Panc1 (cell line): ENCODE measurements at regions not wholly inside any gene's neighbourhood (a gene's known extent, or its start where the extent isn't known, plus 50 kb on each side); places are given as distances from the start of the nearest gene placed in this dataset.

ENCODE experiments used
- ATAC-seq: fragments of 200-7000 bp; cut with Tn5 transposase; 2 replicates; pipeline ENCODE4 v1.9.1; 2020; ENCODE audit warnings: mild to moderate bottlenecking, moderate library complexity
- BruUV-seq: library from RNA; stranded (reverse); fragments of 400-500 nt; replicated peaks from 2 replicates; lab custom pipeline; 2021; lab: Mats Ljungman, UMichigan
- CTCF ChIA-PET: fragments of 300-600 bp; sonication (Branson Sonifier 250); formaldehyde crosslinking; loops from one replicate; lab custom pipeline; 2022; ENCODE audit warnings: antibody characterized with exemption; lab: Charles Lee
- POLR2A ChIA-PET: fragments of 300-600 bp; sonication (Branson Sonifier 250); formaldehyde crosslinking; loops from one replicate; lab custom pipeline; 2022; ENCODE audit warnings: antibody characterized with exemption; lab: Charles Lee
- DNase-seq: peaks from one replicate; pipeline ENCODE4 v3.0.0-alpha.2; 2010; ENCODE audit warnings: low read depth, low spot score
- H3K27ac ChIP-seq: 2 replicates; pipeline ENCODE4 v1.5.1; 2011; ENCODE audit warnings: mild to moderate bottlenecking, low read length, inconsistent platforms
- H3K27me3 ChIP-seq: fragments of 200-500 bp; sonication (Bioruptor generic); 2 replicates; pipeline ENCODE4 v1.6.0; 2014; ENCODE audit warnings: low read length, inconsistent platforms; ENCODE audit not compliant: control insufficient read depth, insufficient read depth
- H3K36me3 ChIP-seq: fragments of 200-500 bp; sonication (Bioruptor generic); 2 replicates; pipeline ENCODE4 v1.5.1; 2014; ENCODE audit warnings: inconsistent platforms, mild to moderate bottlenecking, low read length, moderate library complexity; ENCODE audit not compliant: control insufficient read depth, insufficient read depth
- H3K4me1 ChIP-seq: 2 replicates; pipeline ENCODE4 v1.5.1; 2011; ENCODE audit warnings: inconsistent platforms, mild to moderate bottlenecking, low read length, moderate library complexity; ENCODE audit not compliant: control insufficient read depth, insufficient read depth
- H3K4me3 ChIP-seq, 2 experiments: 2 replicates each; pipeline ENCODE4 v1.5.1; 2011 to 2012; ENCODE audit warnings: low read depth in 2 of 2, low read length in 2 of 2, mild to moderate bottlenecking in 2 of 2, inconsistent platforms in 1 of 2, moderate library complexity in 1 of 2
- H3K9me3 ChIP-seq: fragments of 200-500 bp; sonication (Bioruptor generic); 2 replicates; pipeline ENCODE4 v1.5.1; 2014; ENCODE audit warnings: low read depth, mild to moderate bottlenecking, inconsistent platforms, low read length, moderate library complexity; ENCODE audit not compliant: control insufficient read depth, insufficient read depth
- CTCF ChIP-seq: fragments of 450-650 bp; IDR thresholded peaks from 2 replicates; pipeline ENCODE4 v1.5.1; 2017; ENCODE audit warnings: mild to moderate bottlenecking
- POLR2AphosphoS5 ChIP-seq: IDR thresholded peaks from 2 replicates; pipeline ENCODE4 v1.6.1; 2012; ENCODE audit warnings: mild to moderate bottlenecking, low read depth, low read length, moderate library complexity
- REST ChIP-seq, 2 experiments: IDR thresholded peaks; 2 replicates each; pipeline ENCODE4 v1.6.1; 2011 to 2012; ENCODE audit warnings: low read depth in 2 of 2, control low read depth in 1 of 2, low read length in 1 of 2, mild to moderate bottlenecking in 1 of 2, moderate library complexity in 1 of 2; ENCODE audit not compliant: insufficient read depth in 1 of 2
- SIN3A ChIP-seq: IDR thresholded peaks from 2 replicates; pipeline ENCODE4 v1.6.1; 2012; ENCODE audit warnings: low read depth, mild to moderate bottlenecking, low read length, moderate library complexity, borderline replicate concordance; ENCODE audit not compliant: insufficient read depth
- TCF7L2 ChIP-seq: IDR thresholded peaks from 2 replicates; pipeline ENCODE4 v1.6.1; 2011; ENCODE audit warnings: mild to moderate bottlenecking, low read depth, low read length, inconsistent platforms
- in situ Hi-C: cut with HindIII; loops from 2 replicates; pipeline ENCODE4 v1.10.0; 2016; ENCODE audit warnings: low sequenced_read_pairs, low pct_unique_long_range_greater_than_20kb
- intact Hi-C: fragments of 100-400 bp; cut with micrococcal nuclease; formaldehyde crosslinking; loops from one replicate; pipeline ENCODE4 v1.10.0; 2022; ENCODE audit not compliant: unreplicated experiment

GRCh38 chr10:36256948-36257356 is 614.9 kb upstream of the FZD8 start:
- no TSS peak for BruUV-seq
- TF ChIP-seq POLR2AphosphoS5 (no peak), SIN3A (no peak), CTCF (no peak), TCF7L2 (no peak), REST (IDR thresholded peaks at IDR 0.05; ENCODE audit: insufficient read depth in 1 of 2, low read depth in 2 of 2, low read length in 1 of 2) (no peak)
- H3K9me3 ChIP-seq: no peaks in the 10 kb centered on the region
- no peak overlapping the region for H3K27ac ChIP-seq
- no peak for DNase-seq
- intact Hi-C loops: no loop called here
- no peaks in the 10 kb centered on the region for H3K36me3 ChIP-seq
- ChIA-PET CTCF (no interaction called here), POLR2A (no interaction called here)
- ATAC-seq: no peak
- H3K4me3 ChIP-seq: no peak overlapping the region
- in situ Hi-C loops: no loop called here
- H3K4me1 ChIP-seq: no peaks in the 10 kb centered on the region
- no peaks in the 10 kb centered on the region for H3K27me3 ChIP-seq

- in situ Hi-C loops: no loop called here
- intact Hi-C loops: no loop called here
- no TSS peak for BruUV-seq
- Histone ChIP-seq H3K27me3 (no peaks in the 10 kb centered on the region), H3K9me3 (no peaks in the 10 kb centered on the region), H3K4me1 (no peaks in the 10 kb centered on the region), H3K36me3 (no peaks in the 10 kb centered on the region), H3K27ac (no peak overlapping the region), H3K4me3 (no peak overlapping the region)
- ATAC-seq (no peak), DNase-seq (no peak)
- POLR2A ChIA-PET: no interaction called here
- TF ChIP-seq CTCF (no peak), POLR2AphosphoS5 (no peak), REST (IDR thresholded peaks at IDR 0.05; ENCODE audit: insufficient read depth in 1 of 2, low read depth in 2 of 2, low read length in 1 of 2) (no peak), TCF7L2 (no peak), SIN3A (no peak)
- CTCF ChIA-PET: no interaction called here
Observed at GRCh38 chr10:36256166-36256565, 614.1 kb upstream of the FZD8 start.
